Progenitor cell of endocrine pancreas (in vitro differentiated cells): ENCODE measurements at regions not wholly inside any gene's neighbourhood (a gene's known extent, or its start where the extent isn't known, plus 50 kb on each side); places are given as distances from the start of the nearest gene placed in this dataset.

Experiments used
- DNase-seq: peaks from one replicate; pipeline ENCODE4 v3.0.0; 2021; ENCODE audit warnings: low spot score; ENCODE audit not compliant: unreplicated experiment
- H3K27ac Mint-ChIP-seq: 2 replicates; pipeline ENCODE4 v1.8.0; 2021; ENCODE audit warnings: mild to moderate bottlenecking, moderate library complexity, mixed read lengths
- H3K27me3 Mint-ChIP-seq: 2 replicates; pipeline ENCODE4 v1.8.0; 2021; ENCODE audit warnings: mixed read lengths
- H3K36me3 Mint-ChIP-seq: 2 replicates; pipeline ENCODE4 v1.8.0; 2022; ENCODE audit warnings: mixed read lengths; ENCODE audit not compliant: insufficient read depth
- H3K4me1 Mint-ChIP-seq: 2 replicates; pipeline ENCODE4 v1.8.0; 2021; ENCODE audit warnings: low read depth, mixed read lengths
- H3K4me3 Mint-ChIP-seq: 2 replicates; pipeline ENCODE4 v1.8.0; 2021; ENCODE audit warnings: low read depth, mild to moderate bottlenecking, moderate library complexity, mixed read lengths
- H3K9me3 Mint-ChIP-seq: 2 replicates; pipeline ENCODE4 v1.8.0; 2021; ENCODE audit warnings: low read depth, mixed read lengths
- CTCF ChIP-seq: fragments of 200-600 bp; sonication (generic); IDR thresholded peaks from one replicate; pipeline ENCODE4 v1.5.0; 2021; ENCODE audit warnings: antibody characterized with exemption, mild to moderate bottlenecking; ENCODE audit not compliant: unreplicated experiment

DNA sequence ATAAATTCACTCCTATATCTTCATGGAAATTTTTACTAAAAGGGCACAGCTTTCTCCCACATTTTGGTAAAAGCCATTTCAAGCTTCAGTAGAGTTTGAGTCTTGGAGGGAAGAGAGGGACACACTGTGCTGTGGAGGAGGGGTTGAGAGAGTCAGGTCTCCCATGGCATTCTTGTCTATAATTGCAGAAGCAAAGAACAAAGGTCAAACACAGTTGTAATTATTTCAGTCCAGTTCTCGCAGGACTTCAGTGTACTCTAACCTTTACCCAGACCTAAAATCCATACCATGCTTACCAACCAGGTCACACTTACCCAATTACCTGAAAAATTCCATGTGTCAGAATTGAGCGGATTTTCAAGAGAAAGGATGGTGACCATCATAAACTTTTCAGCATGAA lies 298.4 kb downstream of the XPNPEP1 start:
- Mint-ChIP-seq H3K4me3 (no peak overlapping the region), H3K27me3 (no peaks in the 10 kb centered on the region), H3K4me1 (peaks cover 11% of the 10 kb centered on the region), H3K27ac (no peak overlapping the region), H3K36me3 (no peaks in the 10 kb centered on the region), H3K9me3 (peaks cover 5% of the 10 kb centered on the region)
- TF ChIP-seq CTCF = no peak
- no peak for DNase-seq

DNA sequence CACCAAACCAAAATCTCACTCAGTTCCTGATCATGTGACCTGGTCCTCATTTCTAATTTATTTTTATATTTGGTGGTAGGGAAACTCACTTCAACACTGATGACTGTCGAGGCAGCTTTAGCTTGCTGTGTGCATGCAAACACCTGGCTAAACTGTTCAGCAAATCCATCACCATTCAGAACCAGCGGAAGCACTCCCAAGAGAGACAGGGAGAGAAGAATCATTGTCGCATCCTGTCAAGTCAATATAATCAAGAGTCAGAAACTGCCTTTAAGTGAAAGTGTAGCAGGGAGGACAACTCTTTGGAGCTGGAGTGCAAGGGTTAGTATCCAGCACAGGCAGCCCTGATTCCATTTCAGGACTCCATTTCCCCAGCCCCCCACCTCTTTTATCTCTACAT lies 300.7 kb downstream of the XPNPEP1 start:
- peaks cover 11% of the 10 kb centered on the region for H3K4me1 Mint-ChIP-seq
- no peak for DNase-seq
- H3K4me3 Mint-ChIP-seq = no peak overlapping the region
- no peaks in the 10 kb centered on the region for H3K27me3 Mint-ChIP-seq
- H3K27ac Mint-ChIP-seq = no peak overlapping the region
- TF ChIP-seq CTCF = no peak
- peaks cover 5% of the 10 kb centered on the region for H3K9me3 Mint-ChIP-seq
- H3K36me3 Mint-ChIP-seq = no peaks in the 10 kb centered on the region

DNA sequence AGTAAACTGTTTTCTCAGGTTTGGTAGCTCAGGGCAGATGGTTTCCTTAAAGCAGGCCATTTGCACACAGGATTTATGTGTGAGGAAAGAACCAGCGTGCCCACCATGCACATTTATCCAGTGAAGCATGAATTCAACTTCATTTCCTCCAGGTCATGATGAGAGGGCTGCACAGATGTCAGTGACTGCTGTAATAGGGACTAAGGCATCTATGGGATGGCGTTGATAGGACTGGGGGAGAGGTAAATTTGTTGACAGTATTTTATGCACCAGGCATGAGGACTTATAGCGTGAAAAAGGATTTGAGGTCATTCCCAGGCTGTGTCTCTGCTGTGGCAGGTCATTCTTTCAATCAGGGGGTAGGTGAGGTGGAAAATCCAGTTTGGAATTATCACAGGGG lies 302.9 kb downstream of the XPNPEP1 start:
- no peak for TF ChIP-seq CTCF
- no peak for DNase-seq
- Mint-ChIP-seq H3K36me3 (no peaks in the 10 kb centered on the region), H3K4me1 (peaks cover 8% of the 10 kb centered on the region), H3K27me3 (no peaks in the 10 kb centered on the region), H3K9me3 (no peaks in the 10 kb centered on the region), H3K27ac (no peak overlapping the region), H3K4me3 (no peak overlapping the region)

DNA sequence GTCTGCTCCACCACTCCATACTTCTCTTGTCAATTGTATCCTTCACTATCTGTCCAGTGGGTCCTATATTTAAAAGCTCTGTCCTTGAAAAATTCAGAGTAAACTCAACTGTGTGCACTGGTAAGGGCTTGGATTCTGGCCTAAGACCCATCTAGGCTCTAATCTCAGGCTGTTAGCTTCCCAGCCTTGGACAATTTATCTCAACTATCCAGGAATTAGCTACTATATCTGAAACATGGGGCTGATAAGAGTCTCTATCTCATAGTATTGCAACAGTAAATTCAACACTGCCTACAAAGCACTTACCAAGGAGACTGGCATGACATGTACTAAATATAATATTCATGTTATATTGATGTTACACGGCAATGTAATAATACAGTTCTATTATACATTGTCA lies 303.4 kb downstream of the XPNPEP1 start:
- H3K9me3 Mint-ChIP-seq = no peaks in the 10 kb centered on the region
- no peak for DNase-seq
- TF ChIP-seq CTCF = no peak
- no peak overlapping the region for H3K4me3 Mint-ChIP-seq
- peaks cover 4% of the 10 kb centered on the region for H3K4me1 Mint-ChIP-seq
- H3K27me3 Mint-ChIP-seq = no peaks in the 10 kb centered on the region
- no peak overlapping the region for H3K27ac Mint-ChIP-seq
- no peaks in the 10 kb centered on the region for H3K36me3 Mint-ChIP-seq

DNA sequence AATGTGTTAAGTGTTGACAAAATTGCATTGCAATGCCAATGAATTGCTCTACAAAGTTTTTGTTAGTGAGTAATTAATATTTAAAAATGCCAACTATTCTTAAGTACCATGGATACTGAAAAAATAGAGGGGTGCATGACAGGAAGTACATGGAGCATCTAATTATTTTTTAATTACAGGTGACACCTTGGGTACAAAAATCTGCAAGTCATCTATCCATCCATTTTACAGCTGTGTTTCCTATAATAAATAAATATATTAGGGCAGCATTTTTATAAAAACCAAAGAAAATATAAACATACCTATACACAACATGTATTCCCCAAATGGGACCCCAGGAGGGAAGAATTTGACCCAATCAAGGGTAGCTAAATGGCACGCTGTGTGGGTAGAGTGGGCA lies 304.6 kb downstream of the XPNPEP1 start:
- no peaks in the 10 kb centered on the region for H3K4me1 Mint-ChIP-seq
- no peaks in the 10 kb centered on the region for H3K36me3 Mint-ChIP-seq
- no peak for DNase-seq
- H3K27ac Mint-ChIP-seq = no peak overlapping the region
- no peak overlapping the region for H3K4me3 Mint-ChIP-seq
- no peaks in the 10 kb centered on the region for H3K27me3 Mint-ChIP-seq
- TF ChIP-seq CTCF = no peak
- H3K9me3 Mint-ChIP-seq = no peaks in the 10 kb centered on the region
